K562 (cell line): ENCODE measurements at regions not wholly inside any gene's neighbourhood (a gene's known extent, or its start where the extent isn't known, plus 50 kb on each side); places are given as distances from the start of the nearest gene placed in this dataset.

Experiments
- ATAC-seq: fragments of 200-7000 bp; cut with Tn5 transposase; 3 replicates; pipeline ENCODE4 v1.9.1; 2020; ENCODE audit warnings: moderate library complexity
- BruUV-seq: library from RNA; stranded (reverse); fragments of 400-500 nt; replicated peaks from 2 replicates; lab custom pipeline; 2021; lab: Mats Ljungman, UMichigan
- CTCF ChIA-PET: fragments of 300-600 bp; formaldehyde crosslinking; extraction: SDS; loops from one replicate; lab custom pipeline; 2021; ENCODE audit warnings: low intra/inter-chr PET ratio; lab: Yijun Ruan, JAX
- POLR2A ChIA-PET: fragments of 300-600, 350-650 bp; sonication (Branson Sonifier 250); formaldehyde crosslinking; extraction: SDS; loops from one replicate; lab custom pipeline; 2021; ENCODE audit warnings: antibody characterized with exemption, inconsistent platforms; lab: Yijun Ruan, JAX
- DNase-seq, 4 experiments: peaks; one replicate each; pipeline versions ENCODE4 v3.0.0 to v3.0.0-alpha.2; 2011 to 2018; ENCODE audit warnings: low spot score in 3 of 4, mixed read lengths in 3 of 4; ENCODE audit errors: extremely low read depth in 1 of 4
- FAIRE-seq: peaks from 2 replicates; lab custom pipeline; 2011; peaks lifted over from hg19 to GRCh38; lab: Jason Lieb, UNC
- H2AFZ ChIP-seq: 2 replicates; pipeline ENCODE4 v1.6.0; 2011; ENCODE audit warnings: low read depth, low read length, control low read depth, inconsistent platforms
- H3K27ac ChIP-seq: fragments of 200-600 bp; 3 replicates; pipeline ENCODE4 v1.8.0; 2011; ENCODE audit warnings: low read depth, mild to moderate bottlenecking, control low read depth, inconsistent platforms, low read length, moderate library complexity, mixed read lengths; ENCODE audit errors: extremely low read depth
- H3K27me3 ChIP-seq, 2 experiments: fragments of 300-600 bp in 1 of 2; 2 replicates in 1 of 2; 3 replicates in 1 of 2; pipeline versions ENCODE4 v1.6.0 to v1.8.0; 2011; ENCODE audit warnings: inconsistent platforms in 2 of 2, low read length in 2 of 2, mild to moderate bottlenecking in 1 of 2, mixed read lengths in 1 of 2, moderate library complexity in 1 of 2; ENCODE audit not compliant: control insufficient read depth in 2 of 2, insufficient read depth in 2 of 2
- H3K36me3 ChIP-seq: fragments of 300-600 bp; 3 replicates; pipeline ENCODE4 v1.8.0; 2011; ENCODE audit warnings: mild to moderate bottlenecking, low read length, inconsistent platforms; ENCODE audit not compliant: control insufficient read depth, insufficient read depth
- H3K4me1 ChIP-seq, 2 experiments: fragments of 200-600 bp in 1 of 2; replicated peaks in 1 of 2; 2 replicates in 1 of 2; 3 replicates in 1 of 2; pipeline versions ENCODE4 v1.5.1 to v1.8.0; 2011; ENCODE audit warnings: inconsistent platforms in 2 of 2, low read length in 2 of 2, mild to moderate bottlenecking in 1 of 2, mixed read lengths in 1 of 2, moderate library complexity in 1 of 2; ENCODE audit not compliant: control insufficient read depth in 2 of 2, insufficient read depth in 2 of 2
- H3K4me2 ChIP-seq: 2 replicates; pipeline ENCODE4 v1.6.1; 2011; ENCODE audit warnings: low read length, control low read depth, inconsistent platforms, mixed read lengths; ENCODE audit not compliant: insufficient read depth
- H3K4me3 ChIP-seq: fragments of 200-600 bp; sonication (generic), shearing (Covaris generic); 2 replicates; pipeline ENCODE4 v1.5.1; 2016; ENCODE audit warnings: control low read depth, inconsistent platforms
- H3K79me2 ChIP-seq: fragments of 200-600 bp; 3 replicates; pipeline ENCODE4 v1.8.0; 2011; ENCODE audit warnings: low read length, inconsistent platforms; ENCODE audit not compliant: control insufficient read depth, insufficient read depth
- H3K9ac ChIP-seq, 2 experiments: 2 replicates each; pipeline versions ENCODE4 v1.6.0 to v1.6.1; 2011; ENCODE audit warnings: low read depth in 2 of 2, low read length in 2 of 2, control low read depth in 1 of 2, inconsistent platforms in 1 of 2, mild to moderate bottlenecking in 1 of 2, mixed read lengths in 1 of 2; ENCODE audit not compliant: insufficient read depth in 1 of 2
- H3K9me1 ChIP-seq: one replicate; pipeline ENCODE4 v1.6.0; 2011; ENCODE audit warnings: inconsistent platforms, mild to moderate bottlenecking, low read length, moderate library complexity; ENCODE audit not compliant: control insufficient read depth, insufficient read depth
- H3K9me3 ChIP-seq: replicated peaks from 2 replicates; pipeline ENCODE4 v1.5.1; 2011; ENCODE audit warnings: low read depth, low read length, inconsistent platforms; ENCODE audit not compliant: control insufficient read depth, insufficient read depth
- H4K20me1 ChIP-seq: replicated peaks from 2 replicates; pipeline ENCODE4 v1.6.1; 2011; ENCODE audit warnings: low read length, inconsistent platforms, mixed read lengths; ENCODE audit not compliant: control insufficient read depth, insufficient read depth
- TBP ChIP-seq: optimal IDR thresholded peaks from 2 replicates; pipeline ENCODE3; 2011; ENCODE audit warnings: low read depth, low read length, improper control_type of control experiment
- ZNF24 ChIP-seq: fragments of 450-650 bp; IDR thresholded peaks from 2 replicates; pipeline ENCODE4 v1.6.1; 2016
- ZNF263 ChIP-seq: sonication (generic); formaldehyde crosslinking; IDR thresholded peaks from 2 replicates; pipeline ENCODE4 v1.8.0; 2022; ENCODE audit warnings: mild to moderate bottlenecking, missing genetic modification reagents, borderline replicate concordance
- WGBS: fragments of 100-300 bp; shearing (Covaris generic); methylation state at CpG from one replicate; pipeline ENCODE4 v1.1.6; 2016; ENCODE audit warnings: low coverage, mixed read lengths; ENCODE audit not compliant: insufficient coverage; ENCODE audit errors: missing lambda C conversion rate; 5-methylcytosine and 5-hydroxymethylcytosine counted together
- in situ Hi-C: fragments of 300-500 bp; cut with MboI; formaldehyde crosslinking; loops from 4 replicates; pipeline ENCODE4 v1.15.0; 2018; ENCODE audit warnings: inconsistent platforms, mixed read lengths
- intact Hi-C: fragments of 100-400 bp; cut with micrococcal nuclease; formaldehyde crosslinking; loops from 2 replicates; pipeline ENCODE4 v1.14.2; 2022
- TF ChIP-seq, protein P1 (sequence below), 3 experiments: fragments of 200-800 bp in 1 of 3; fragments of 250-450 bp in 1 of 3; fragments of 450-650 bp in 1 of 3; sonication (Bioruptor Pico) in 1 of 3; sonication (Bioruptor generic) in 1 of 3; formaldehyde crosslinking in 1 of 3; IDR thresholded peaks; 2 replicates each; pipeline versions ENCODE4 v1.6.1 to v1.8.0; 2016 to 2022; ENCODE audit warnings: mild to moderate bottlenecking in 2 of 3, missing genetic modification characterization in 2 of 3, missing compliant biosample characterization in 1 of 3, moderate library complexity in 1 of 3
- TF ChIP-seq, protein P2 (sequence below): fragments of 200-800 bp; sonication (Bioruptor generic); IDR thresholded peaks from 2 replicates; pipeline ENCODE4 v1.6.1; 2017; ENCODE audit warnings: missing genetic modification characterization, missing compliant biosample characterization

DNA sequence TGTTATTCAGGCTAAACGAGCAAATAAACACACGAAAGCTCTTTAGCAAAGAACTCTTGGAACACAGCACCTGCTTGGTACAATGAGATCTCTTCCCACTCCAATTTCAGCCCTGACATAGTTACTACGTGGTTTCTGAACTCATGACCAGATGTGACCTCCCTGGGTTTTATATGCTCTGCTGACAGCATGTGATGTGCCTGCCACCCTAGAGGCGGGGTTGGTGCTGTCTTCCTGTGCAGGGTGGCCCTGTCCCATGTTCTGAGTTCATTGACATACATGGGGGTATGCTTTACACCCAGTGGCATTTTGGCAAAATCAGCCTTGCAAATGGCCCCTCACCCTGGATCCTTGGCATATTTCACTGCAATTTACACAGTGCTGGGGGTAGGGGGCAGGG lies 475.3 kb upstream of the ZFHX3 start:
- Histone ChIP-seq H3K27me3 (no peaks in the 10 kb centered on the region), H3K27ac (no peak overlapping the region), H2AFZ (no peak overlapping the region), H3K9ac (no peak overlapping the region), H3K4me3 (no peak overlapping the region), H3K9me3 (no peaks in the 10 kb centered on the region), H3K9me1 (no peaks in the 10 kb centered on the region), H3K4me1 (no peaks in the 10 kb centered on the region), H3K4me2 (no peak overlapping the region), H3K79me2 (no peaks in the 10 kb centered on the region), H3K36me3 (no peaks in the 10 kb centered on the region), H4K20me1 (no peaks in the 10 kb centered on the region; the same call in 1 of the 2 replicates)
- in situ Hi-C loops = no loop called here
- TF ChIP-seq, protein P1, sequence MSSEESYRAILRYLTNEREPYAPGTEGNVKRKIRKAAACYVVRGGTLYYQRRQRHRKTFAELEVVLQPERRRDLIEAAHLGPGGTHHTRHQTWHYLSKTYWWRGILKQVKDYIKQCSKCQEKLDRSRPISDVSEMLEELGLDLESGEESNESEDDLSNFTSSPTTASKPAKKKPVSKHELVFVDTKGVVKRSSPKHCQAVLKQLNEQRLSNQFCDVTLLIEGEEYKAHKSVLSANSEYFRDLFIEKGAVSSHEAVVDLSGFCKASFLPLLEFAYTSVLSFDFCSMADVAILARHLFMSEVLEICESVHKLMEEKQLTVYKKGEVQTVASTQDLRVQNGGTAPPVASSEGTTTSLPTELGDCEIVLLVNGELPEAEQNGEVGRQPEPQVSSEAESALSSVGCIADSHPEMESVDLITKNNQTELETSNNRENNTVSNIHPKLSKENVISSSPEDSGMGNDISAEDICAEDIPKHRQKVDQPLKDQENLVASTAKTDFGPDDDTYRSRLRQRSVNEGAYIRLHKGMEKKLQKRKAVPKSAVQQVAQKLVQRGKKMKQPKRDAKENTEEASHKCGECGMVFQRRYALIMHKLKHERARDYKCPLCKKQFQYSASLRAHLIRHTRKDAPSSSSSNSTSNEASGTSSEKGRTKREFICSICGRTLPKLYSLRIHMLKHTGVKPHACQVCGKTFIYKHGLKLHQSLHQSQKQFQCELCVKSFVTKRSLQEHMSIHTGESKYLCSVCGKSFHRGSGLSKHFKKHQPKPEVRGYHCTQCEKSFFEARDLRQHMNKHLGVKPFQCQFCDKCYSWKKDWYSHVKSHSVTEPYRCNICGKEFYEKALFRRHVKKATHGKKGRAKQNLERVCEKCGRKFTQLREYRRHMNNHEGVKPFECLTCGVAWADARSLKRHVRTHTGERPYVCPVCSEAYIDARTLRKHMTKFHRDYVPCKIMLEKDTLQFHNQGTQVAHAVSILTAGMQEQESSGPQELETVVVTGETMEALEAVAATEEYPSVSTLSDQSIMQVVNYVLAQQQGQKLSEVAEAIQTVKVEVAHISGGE (CRISPR knock-in tag; IDR thresholded peaks at IDR 0.05) = no peak
- TF ChIP-seq ZNF263 (CRISPR knock-in tag) (no peak), ZNF24 (no peak), TBP (no peak)
- TF ChIP-seq, protein P2, sequence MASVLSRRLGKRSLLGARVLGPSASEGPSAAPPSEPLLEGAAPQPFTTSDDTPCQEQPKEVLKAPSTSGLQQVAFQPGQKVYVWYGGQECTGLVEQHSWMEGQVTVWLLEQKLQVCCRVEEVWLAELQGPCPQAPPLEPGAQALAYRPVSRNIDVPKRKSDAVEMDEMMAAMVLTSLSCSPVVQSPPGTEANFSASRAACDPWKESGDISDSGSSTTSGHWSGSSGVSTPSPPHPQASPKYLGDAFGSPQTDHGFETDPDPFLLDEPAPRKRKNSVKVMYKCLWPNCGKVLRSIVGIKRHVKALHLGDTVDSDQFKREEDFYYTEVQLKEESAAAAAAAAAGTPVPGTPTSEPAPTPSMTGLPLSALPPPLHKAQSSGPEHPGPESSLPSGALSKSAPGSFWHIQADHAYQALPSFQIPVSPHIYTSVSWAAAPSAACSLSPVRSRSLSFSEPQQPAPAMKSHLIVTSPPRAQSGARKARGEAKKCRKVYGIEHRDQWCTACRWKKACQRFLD (CRISPR knock-in tag) = no peak
- FAIRE-seq (no peak), DNase-seq (no peak), ATAC-seq (no peak)
- no TSS peak for BruUV-seq
- WGBS = 0% methylated on average over 4 of the region's 4 CpGs
- CTCF ChIA-PET = no interaction called here
- POLR2A ChIA-PET = no interaction called here
- intact Hi-C loops = no loop called here
